ENCODE measurements at regions not wholly inside any gene's neighbourhood (a gene's known extent, or its start where the extent isn't known, plus 50 kb on each side); places are given as distances from the start of the nearest gene placed in this dataset.

- no peaks in the 10 kb centered on the region for H3K23me2 ChIP-seq (ENCODE audit: low read depth, low read length)
- no peaks in the 10 kb centered on the region for H3K79me1 ChIP-seq (ENCODE audit: low read depth, low read length)
- H4K91ac ChIP-seq (replicated peaks; ENCODE audit: insufficient read length, low read length): no peak overlapping the region
- H2BK12ac ChIP-seq (ENCODE audit: low read depth, low read length): no peak overlapping the region
- no peak overlapping the region for H2AK5ac ChIP-seq (ENCODE audit: low read depth, low read length)
- CTCF ChIA-PET (ENCODE audit: partially characterized antibody): interaction anchor here (1.3 kb wide), 1 partner anchor 14 kb away, joined by 4 read pairs; no protein-coding TSS in a partner anchor
- no peaks in the 10 kb centered on the region for H4K20me1 ChIP-seq (replicated peaks in 1 of 2; ENCODE audit: control insufficient read depth in 1 of 2, insufficient read depth in 2 of 2, low read length in 2 of 2)
- H3K14ac ChIP-seq (ENCODE audit: insufficient read length): no peak overlapping the region
- WGBS, 2 experiments (ENCODE audit: extremely low coverage in 1 of 2, insufficient coverage in 1 of 2, insufficient read length in 1 of 2, insufficient replicate concordance in 2 of 2, low coverage in 1 of 2, low lambda C conversion rate in 2 of 2, missing lambda C conversion rate in 1 of 2): 94% methylated on average over 2 of the region's 2 CpGs; no CpG with 5 or more reads in 1 of the 2 experiments
- no peak overlapping the region for H2BK120ac ChIP-seq (replicated peaks; ENCODE audit: low read depth, low read length)
- H2AFZ ChIP-seq (ENCODE audit: low read length): no peak overlapping the region
- no peaks in the 10 kb centered on the region for H3K27me3 ChIP-seq (replicated peaks in 1 of 4; ENCODE audit: control insufficient read depth in 3 of 4, extremely low read depth in 1 of 4, insufficient read depth in 3 of 4, low read length in 3 of 4)
- no peak overlapping the region for H3K23ac ChIP-seq (ENCODE audit: insufficient read length)
- peaks cover 0 to 11% (median 10%) of the 10 kb centered on the region in 4 experiments; a peak in 4 of 7 replicates for H3K4me1 ChIP-seq (replicated peaks in 1 of 4; ENCODE audit: control insufficient read depth in 3 of 4, insufficient read depth in 4 of 4, low read length in 3 of 4)
- H3K56ac ChIP-seq (replicated peaks; ENCODE audit: insufficient read length, low read depth, low read length): no peak overlapping the region
- H3K36me3 ChIP-seq (ENCODE audit: control insufficient read depth in 2 of 4, insufficient read depth in 4 of 4, low read length in 3 of 4): no peaks in the 10 kb centered on the region
- no peak overlapping the region for H2BK5ac ChIP-seq (ENCODE audit: low read depth, low read length)
- no peak overlapping the region for H3K18ac ChIP-seq (ENCODE audit: extremely low read depth, low read length)
- no peak overlapping the region for H3K4me2 ChIP-seq (ENCODE audit: insufficient read depth in 1 of 2, low read depth in 2 of 2, low read length in 2 of 2)
- no peak for TF ChIP-seq RBBP5 (IDR thresholded peaks at IDR 0.05; ENCODE audit: borderline replicate concordance, low read depth, low read length)
- no peak for TF ChIP-seq RNF2 (IDR thresholded peaks at IDR 0.05; ENCODE audit: borderline replicate concordance, low read depth, low read length, missing control alignments, poor library complexity, severe bottlenecking)
- TF ChIP-seq CTBP2 (IDR thresholded peaks at IDR 0.05; ENCODE audit: borderline replicate concordance, insufficient read depth, insufficient read length, low read length): no peak
- TF ChIP-seq CEBPB (IDR thresholded peaks at IDR 0.05; ENCODE audit: low read depth, low read length): no peak
- no peak for TF ChIP-seq ASH2L (IDR thresholded peaks at IDR 0.05; ENCODE audit: low read length)
- no peak for TF ChIP-seq TAF1 (IDR thresholded peaks at IDR 0.05; ENCODE audit: low read depth, low read length)
- no peak for TF ChIP-seq RAD21 (IDR thresholded peaks at IDR 0.05 in 1 of 2, conservative IDR thresholded peaks at IDR 0.05 in 1 of 2; ENCODE audit: low read depth in 2 of 2, low read length in 2 of 2)
- no peak overlapping the region for H3K27ac ChIP-seq (ENCODE audit: low read depth, low read length)
- H3K9ac ChIP-seq (replicated peaks in 1 of 4; ENCODE audit: extremely low read depth in 1 of 4, low read depth in 3 of 4, low read length in 3 of 4): no peak overlapping the region
- no peak overlapping the region for H2BK20ac ChIP-seq (ENCODE audit: low read length)
- H3K79me2 ChIP-seq (ENCODE audit: control insufficient read depth in 1 of 2, insufficient read depth in 2 of 2, low read length in 2 of 2): no peaks in the 10 kb centered on the region
- no peak overlapping the region for H3K4me3 ChIP-seq (ENCODE audit: extremely low read depth in 1 of 4, insufficient read depth in 2 of 4, low read depth in 3 of 4, low read length in 4 of 4)
- no peak overlapping the region for H2BK15ac ChIP-seq (ENCODE audit: low read length)
- no peak overlapping the region for H3K4ac ChIP-seq (replicated peaks; ENCODE audit: insufficient read length, low read depth, low read length)
- DNase-seq (ENCODE audit: low read depth in 1 of 2, low spot score in 2 of 2): no peak
- FAIRE-seq: no peak
- H4K8ac ChIP-seq (ENCODE audit: extremely low read depth, insufficient read depth, low read length): no peak overlapping the region
- no peaks in the 10 kb centered on the region for H3K9me3 ChIP-seq (ENCODE audit: insufficient read depth in 2 of 2, low read depth in 1 of 2, low read length in 1 of 2)
- no peak overlapping the region for H4K5ac ChIP-seq (ENCODE audit: insufficient read length, low read depth, low read length)
- POLR2A ChIA-PET (ENCODE audit: partially characterized antibody): no interaction called here
These were observed 131.9 kb upstream of the SGK1 start for GRCh38 chr6:134449781-134450180.
